IMR-90 (cell line): ENCODE measurements at regions not wholly inside any gene's neighbourhood (a gene's known extent, or its start where the extent isn't known, plus 50 kb on each side); places are given as distances from the start of the nearest gene placed in this dataset.

Source experiments
- BHLHE40 ChIP-seq: fragments of 150-350 bp; IDR thresholded peaks from 2 replicates; pipeline ENCODE4 v1.6.1; 2016; ENCODE audit warnings: mild to moderate bottlenecking, low read depth, low read length
- CEBPB ChIP-seq: IDR thresholded peaks from 2 replicates; pipeline ENCODE4 v1.6.1; 2012; ENCODE audit warnings: low read depth, low read length, improper control_type of control experiment
- ELK1 ChIP-seq: fragments of 150-350 bp; IDR thresholded peaks from 2 replicates; pipeline ENCODE4 v1.6.1; 2016; ENCODE audit warnings: low read depth, mild to moderate bottlenecking, low read length, moderate library complexity, borderline replicate concordance
- MAZ ChIP-seq: IDR thresholded peaks from 2 replicates; pipeline ENCODE4 v1.6.1; 2012; ENCODE audit warnings: low read depth, mild to moderate bottlenecking, low read length, improper control_type of control experiment, moderate library complexity, borderline replicate concordance
- POLR2A ChIP-seq: IDR thresholded peaks from 2 replicates; pipeline ENCODE4 v1.6.1; 2012; ENCODE audit warnings: mild to moderate bottlenecking, low read depth, low read length
- SMC3 ChIP-seq: fragments of 150-350 bp; IDR thresholded peaks from 2 replicates; pipeline ENCODE4 v1.6.1; 2016; ENCODE audit warnings: low read depth, mild to moderate bottlenecking, antibody characterized with exemption, low read length, moderate library complexity
- TF ChIP-seq, protein P1 (sequence below): fragments of 150-350 bp; IDR thresholded peaks from 2 replicates; pipeline ENCODE4 v1.6.1; 2017; ENCODE audit warnings: mild to moderate bottlenecking, antibody characterized with exemption, low read length, low read depth
- TF ChIP-seq, protein P2 (sequence below): conservative IDR thresholded peaks from 2 replicates; pipeline ENCODE4 v1.5.1; 2012; ENCODE audit warnings: mild to moderate bottlenecking, low read depth, low read length, improper control_type of control experiment

- TF ChIP-seq POLR2A (no peak), CEBPB (no peak), MAZ (no peak), BHLHE40 (no peak), SMC3 (no peak), ELK1 (no peak)
- TF ChIP-seq, protein P1, sequence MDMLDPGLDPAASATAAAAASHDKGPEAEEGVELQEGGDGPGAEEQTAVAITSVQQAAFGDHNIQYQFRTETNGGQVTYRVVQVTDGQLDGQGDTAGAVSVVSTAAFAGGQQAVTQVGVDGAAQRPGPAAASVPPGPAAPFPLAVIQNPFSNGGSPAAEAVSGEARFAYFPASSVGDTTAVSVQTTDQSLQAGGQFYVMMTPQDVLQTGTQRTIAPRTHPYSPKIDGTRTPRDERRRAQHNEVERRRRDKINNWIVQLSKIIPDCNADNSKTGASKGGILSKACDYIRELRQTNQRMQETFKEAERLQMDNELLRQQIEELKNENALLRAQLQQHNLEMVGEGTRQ, result no peak
- TF ChIP-seq, protein P2, sequence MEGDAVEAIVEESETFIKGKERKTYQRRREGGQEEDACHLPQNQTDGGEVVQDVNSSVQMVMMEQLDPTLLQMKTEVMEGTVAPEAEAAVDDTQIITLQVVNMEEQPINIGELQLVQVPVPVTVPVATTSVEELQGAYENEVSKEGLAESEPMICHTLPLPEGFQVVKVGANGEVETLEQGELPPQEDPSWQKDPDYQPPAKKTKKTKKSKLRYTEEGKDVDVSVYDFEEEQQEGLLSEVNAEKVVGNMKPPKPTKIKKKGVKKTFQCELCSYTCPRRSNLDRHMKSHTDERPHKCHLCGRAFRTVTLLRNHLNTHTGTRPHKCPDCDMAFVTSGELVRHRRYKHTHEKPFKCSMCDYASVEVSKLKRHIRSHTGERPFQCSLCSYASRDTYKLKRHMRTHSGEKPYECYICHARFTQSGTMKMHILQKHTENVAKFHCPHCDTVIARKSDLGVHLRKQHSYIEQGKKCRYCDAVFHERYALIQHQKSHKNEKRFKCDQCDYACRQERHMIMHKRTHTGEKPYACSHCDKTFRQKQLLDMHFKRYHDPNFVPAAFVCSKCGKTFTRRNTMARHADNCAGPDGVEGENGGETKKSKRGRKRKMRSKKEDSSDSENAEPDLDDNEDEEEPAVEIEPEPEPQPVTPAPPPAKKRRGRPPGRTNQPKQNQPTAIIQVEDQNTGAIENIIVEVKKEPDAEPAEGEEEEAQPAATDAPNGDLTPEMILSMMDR, result no peak
Measured at GRCh38 chr20:47991875-47992488, 206.7 kb upstream of the SULF2 start.
